Upper lobe of left lung (tissue), 4 donors: ENCODE measurements at regions not wholly inside any gene's neighbourhood (a gene's known extent, or its start where the extent isn't known, plus 50 kb on each side); places are given as distances from the start of the nearest gene placed in this dataset.

ENCODE experiments used
- CTCF ChIP-seq, 6 experiments: fragments of 450-650 bp in 4 of 6; fragments of 200-600 bp in 2 of 6; sonication (generic) in 2 of 6; IDR thresholded peaks; one replicate each; pipeline ENCODE4 v1.5.1; 2016 to 2019; ENCODE audit warnings: antibody characterized with exemption in 6 of 6
- POLR2AphosphoS5 ChIP-seq, 2 donors: sonication (generic); formaldehyde crosslinking; IDR thresholded peaks; one replicate each; pipeline ENCODE4 v1.5.1; 2017; ENCODE audit warnings: antibody characterized with exemption in 2 of 2

GRCh38 chr16:64159976-64160375 lies 961.9 kb downstream of the CDH11 start:
- TF ChIP-seq CTCF (IDR thresholded peaks at IDR 0.05) = no peak
- TF ChIP-seq POLR2AphosphoS5 (IDR thresholded peaks at IDR 0.05) = no peak
